B cell (primary cell): ENCODE measurements at regions not wholly inside any gene's neighbourhood (a gene's known extent, or its start where the extent isn't known, plus 50 kb on each side); places are given as distances from the start of the nearest gene placed in this dataset.

Experiments
- ATAC-seq: fragments of 200-7000 bp; cut with Tn5 transposase; one replicate; pipeline ENCODE4 v1.10.0; 2021; ENCODE audit warnings: low read depth, mild to moderate bottlenecking, moderate number of reproducible peaks, moderate library complexity
- CTCF ChIA-PET: fragments of 350-600 bp; sonication (Branson Sonifier 250); formaldehyde crosslinking; loops from one replicate; lab custom pipeline; 2021; ENCODE audit warnings: antibody characterized with exemption, inconsistent platforms; lab: Charles Lee
- POLR2A ChIA-PET: fragments of 350-600 bp; sonication (Branson Sonifier 250); formaldehyde crosslinking; loops from one replicate; lab custom pipeline; 2021; ENCODE audit warnings: antibody characterized with exemption; lab: Charles Lee
- DNase-seq: peaks from one replicate; pipeline ENCODE4 v3.0.0; 2013
- H2AFZ ChIP-seq: 2 replicates; pipeline ENCODE4 v1.6.1; 2012; ENCODE audit warnings: mild to moderate bottlenecking, low read depth, low read length; ENCODE audit not compliant: insufficient read depth, poor library complexity, severe bottlenecking
- H3K27ac ChIP-seq, 2 donors: 1 replicate in 1 of 2; 2 replicates in 1 of 2; pipeline ENCODE4 v1.5.1; 2012 to 2013; ENCODE audit warnings: low read length in 2 of 2, mild to moderate bottlenecking in 2 of 2, moderate library complexity in 1 of 2
- H3K27me3 ChIP-seq, 4 experiments: fragments of 200-600 bp in 1 of 4; sonication (generic) in 1 of 4; replicated peaks in 1 of 4; 1 replicate in 2 of 4; 2 replicates in 2 of 4; pipeline versions ENCODE4 v1.6.1 to v1.7.0; 2013 to 2016; ENCODE audit warnings: low read length in 3 of 4, mild to moderate bottlenecking in 2 of 4, mixed read lengths in 1 of 4, moderate library complexity in 1 of 4; ENCODE audit not compliant: insufficient read depth in 4 of 4, control insufficient read depth in 3 of 4; ENCODE audit errors: control extremely low read depth in 1 of 4
- H3K36me3 ChIP-seq, 2 experiments: replicated peaks in 1 of 2; 1 replicate in 1 of 2; 2 replicates in 1 of 2; pipeline versions ENCODE4 v1.6.1 to v1.7.1; 2013; ENCODE audit warnings: low read length in 1 of 2; ENCODE audit not compliant: insufficient read depth in 2 of 2, control insufficient read depth in 1 of 2; ENCODE audit errors: control extremely low read depth in 1 of 2, extremely low read depth in 1 of 2
- H3K4me1 ChIP-seq, 2 donors: fragments of 200-600 bp in 1 of 2; sonication (generic) in 1 of 2; 1 replicate in 1 of 2; 2 replicates in 1 of 2; pipeline versions ENCODE4 v1.5.1 to v1.6.1; 2013 to 2017; ENCODE audit warnings: low read length in 2 of 2; ENCODE audit not compliant: control insufficient read depth in 2 of 2, insufficient read depth in 2 of 2
- H3K4me2 ChIP-seq: replicated peaks from 2 replicates; pipeline ENCODE3; 2012; ENCODE audit warnings: mild to moderate bottlenecking, low read depth, low read length; ENCODE audit not compliant: poor library complexity, severe bottlenecking
- H3K4me3 ChIP-seq, 5 experiments: fragments of 200-600 bp in 1 of 5; sonication (generic) in 1 of 5; 1 replicate in 3 of 5; 2 replicates in 2 of 5; pipeline versions ENCODE4 v1.5.1 to v1.7.0; 2011 to 2016; ENCODE audit warnings: low read length in 4 of 5, mild to moderate bottlenecking in 4 of 5, low read depth in 2 of 5, control low read depth in 1 of 5, moderate library complexity in 1 of 5; ENCODE audit not compliant: insufficient read depth in 1 of 5; ENCODE audit errors: control extremely low read depth in 1 of 5, extremely low read depth in 1 of 5
- H3K79me2 ChIP-seq: fragments of 200-600 bp; sonication (generic); one replicate; pipeline ENCODE4 v1.6.0; 2016; ENCODE audit warnings: low read length; ENCODE audit not compliant: control insufficient read depth, insufficient read depth
- H3K9ac ChIP-seq: fragments of 200-600 bp; sonication (generic); 2 replicates; pipeline ENCODE4 v1.6.1; 2017; ENCODE audit warnings: mild to moderate bottlenecking, low read length, moderate library complexity
- H3K9me3 ChIP-seq, 3 donors: one replicate each; pipeline versions ENCODE4 v1.6.1 to v1.7.1; 2013; ENCODE audit warnings: low read length in 2 of 3; ENCODE audit not compliant: control insufficient read depth in 2 of 3, insufficient read depth in 1 of 3; ENCODE audit errors: control extremely low read depth in 1 of 3
- H4K20me1 ChIP-seq: 2 replicates; pipeline ENCODE4 v1.6.0; 2012; ENCODE audit warnings: mild to moderate bottlenecking, low read length; ENCODE audit not compliant: insufficient read depth, control insufficient read depth, poor library complexity, severe bottlenecking
- H3K27ac Mint-ChIP-seq: one replicate; pipeline ENCODE4 v1.8.0; 2021; ENCODE audit warnings: mixed read lengths
- H3K27me3 Mint-ChIP-seq: one replicate; pipeline ENCODE4 v1.8.0; 2021; ENCODE audit warnings: mixed read lengths
- H3K4me1 Mint-ChIP-seq: one replicate; pipeline ENCODE4 v1.8.0; 2021; ENCODE audit warnings: mixed read lengths
- H3K4me3 Mint-ChIP-seq: one replicate; pipeline ENCODE4 v1.8.0; 2021; ENCODE audit warnings: mixed read lengths
- H3K9me3 Mint-ChIP-seq: one replicate; pipeline ENCODE4 v1.8.0; 2022; ENCODE audit warnings: mixed read lengths; ENCODE audit not compliant: insufficient read depth
- CTCF ChIP-seq: fragments of 200-600 bp; IDR thresholded peaks from one replicate; pipeline ENCODE4 v1.8.0; 2022; ENCODE audit warnings: antibody characterized with exemption, mild to moderate bottlenecking
- EZH2 ChIP-seq: IDR thresholded peaks from 2 replicates; pipeline ENCODE4 v1.6.1; 2012; ENCODE audit warnings: borderline replicate concordance, low read depth, mild to moderate bottlenecking, moderate library complexity, low read length; ENCODE audit not compliant: insufficient read depth, poor library complexity, severe bottlenecking
- WGBS: methylation state at CpG from one replicate; pipeline ENCODE4 v1.1.5; 2013; ENCODE audit warnings: missing lambda C conversion rate; ENCODE audit not compliant: insufficient coverage; 5-methylcytosine and 5-hydroxymethylcytosine counted together
- intact Hi-C: fragments of 100-400 bp; cut with micrococcal nuclease; formaldehyde crosslinking; loops from one replicate; pipeline ENCODE4 v1.10.0; 2022

DNA sequence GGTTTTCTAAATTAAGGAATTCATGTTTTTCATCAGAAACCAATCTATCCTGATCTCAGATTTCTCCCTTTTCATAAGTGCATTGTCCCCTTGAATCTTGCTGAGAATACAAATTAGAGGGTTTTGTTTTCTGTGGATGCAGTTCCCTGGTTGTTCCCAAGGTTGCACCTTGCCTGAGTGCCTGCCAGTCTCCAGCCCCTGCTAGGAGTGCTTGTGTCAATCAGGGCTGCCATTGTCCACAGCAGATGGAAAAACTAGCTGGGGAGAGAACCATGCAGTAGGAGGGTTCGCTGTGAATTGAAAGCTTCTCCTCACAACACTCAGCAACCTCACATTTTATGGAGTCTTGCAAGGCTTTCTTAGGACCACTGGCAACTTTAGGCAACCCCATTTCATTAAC is 210.8 kb upstream of the CTNNB1 start:
- no peaks in the 10 kb centered on the region for H3K79me2 ChIP-seq
- CTCF ChIA-PET = no interaction called here
- H3K4me2 ChIP-seq = no peak overlapping the region

More for the DNA sequence above, 210.8 kb upstream of the CTNNB1 start:
- TF ChIP-seq EZH2 (no peak), CTCF (no peak)
- Histone ChIP-seq H3K36me3 (no peaks in the 10 kb centered on the region), H3K27ac (no peak overlapping the region), H3K9ac (no peak overlapping the region), H3K27me3 (no peaks in the 10 kb centered on the region), H3K4me1 (no peaks in the 10 kb centered on the region), H4K20me1 (no peaks in the 10 kb centered on the region), H3K9me3 (peaks cover 0 to 6% (median 0%) of the 10 kb centered on the region in 3 donors), H2AFZ (no peak overlapping the region), H3K4me3 (no peak overlapping the region)
- POLR2A ChIA-PET = no interaction called here
- no peaks in the 10 kb centered on the region for H3K9me3 Mint-ChIP-seq
- no peak overlapping the region for H3K27ac Mint-ChIP-seq
- no CpG with 5 or more reads among the region's 1 CpG for WGBS
- H3K4me1 Mint-ChIP-seq = no peaks in the 10 kb centered on the region
- peaks cover 18% of the 10 kb centered on the region for H3K27me3 Mint-ChIP-seq
- ATAC-seq (no peak), DNase-seq (no peak)
- intact Hi-C loops = no loop called here
- H3K4me3 Mint-ChIP-seq = no peak overlapping the region
